ENCODE measurements at regions not wholly inside any gene's neighbourhood (a gene's known extent, or its start where the extent isn't known, plus 50 kb on each side); places are given as distances from the start of the nearest gene placed in this dataset.

DNA sequence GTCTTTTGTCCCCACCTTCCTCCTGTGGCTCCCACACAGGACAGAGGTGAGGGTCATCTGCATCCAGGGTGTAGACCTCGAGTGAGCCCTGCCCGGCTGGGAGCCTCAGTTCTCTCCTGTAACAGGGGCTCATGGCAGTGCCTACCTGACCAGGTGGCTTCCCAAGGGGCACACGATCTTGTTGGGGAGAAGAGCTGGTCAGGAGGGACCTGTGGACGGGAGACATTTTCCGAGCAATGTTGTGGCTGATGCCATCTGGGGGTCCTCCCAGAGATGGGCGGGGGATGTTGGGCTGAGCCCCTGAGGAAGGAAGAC is 51.9 kb downstream of the CEBPB start:
- H3K79me2 ChIP-seq, result no peaks in the 10 kb centered on the region
- no peak overlapping the region for H3K27ac ChIP-seq
- H3K9ac ChIP-seq, result no peak overlapping the region
- H3K27me3 ChIP-seq (ENCODE audit: control insufficient read depth, insufficient read depth, low read length), result no peaks in the 10 kb centered on the region
- no peak overlapping the region for H2AFZ ChIP-seq
- no peaks in the 10 kb centered on the region for H3K4me1 ChIP-seq
- no peak for TF ChIP-seq CTCF (IDR thresholded peaks at IDR 0.05)
- no peaks in the 10 kb centered on the region for H3K36me3 ChIP-seq (ENCODE audit: control insufficient read depth, insufficient read depth, low read length)
- no peaks in the 10 kb centered on the region for H3K9me3 ChIP-seq (ENCODE audit: control insufficient read depth, low read length)
- no peak overlapping the region for H3K4me2 ChIP-seq (ENCODE audit: low read length)
- H3K4me3 ChIP-seq (ENCODE audit: low read depth, low read length), result no peak overlapping the region

DNA sequence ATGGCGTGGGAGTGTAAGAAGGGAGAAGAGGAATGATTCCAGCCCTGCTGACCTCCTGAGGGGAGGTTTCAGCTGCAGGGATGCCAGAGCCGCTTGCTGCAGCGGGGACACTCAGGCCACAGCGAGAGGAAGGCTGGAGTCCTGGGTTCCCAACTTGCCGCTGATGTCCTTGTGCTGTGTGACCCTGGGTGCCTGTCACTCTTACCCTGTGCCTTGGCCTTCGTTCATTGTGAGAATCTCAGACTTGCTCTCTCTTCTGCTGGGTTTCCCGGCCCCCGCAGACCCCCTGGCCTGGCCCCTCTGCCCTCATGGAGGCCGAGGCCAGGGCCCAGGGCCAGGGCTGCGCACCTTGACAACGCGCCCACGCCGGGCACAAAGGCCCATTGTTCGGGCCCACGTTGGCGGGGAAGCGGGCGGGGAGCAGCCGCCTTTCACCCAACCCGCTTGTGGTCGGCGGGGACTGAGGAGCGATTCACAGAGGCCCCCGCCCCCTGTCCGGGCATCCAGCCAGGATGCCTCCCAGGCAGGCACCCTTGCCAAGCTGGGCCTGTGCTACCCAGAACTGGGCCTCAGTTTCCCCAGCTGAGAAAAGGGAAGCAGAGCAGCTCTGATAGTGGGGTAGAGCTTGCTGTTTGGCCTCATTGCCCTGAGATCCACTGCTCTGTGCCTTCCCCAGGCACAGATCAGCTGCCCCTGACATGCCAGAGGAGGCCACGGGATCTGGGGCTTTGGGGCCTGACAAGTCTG is 52.4 kb downstream of the CEBPB start:
- Histone ChIP-seq H3K79me2 (no peaks in the 10 kb centered on the region), H3K27ac (no peak overlapping the region), H3K9ac (no peak overlapping the region), H3K27me3 (ENCODE audit: control insufficient read depth, insufficient read depth, low read length) (no peaks in the 10 kb centered on the region), H3K4me3 (ENCODE audit: low read depth, low read length) (no peak overlapping the region), H3K4me1 (no peaks in the 10 kb centered on the region), H3K36me3 (ENCODE audit: control insufficient read depth, insufficient read depth, low read length) (no peaks in the 10 kb centered on the region), H3K9me3 (ENCODE audit: control insufficient read depth, low read length) (no peaks in the 10 kb centered on the region), H2AFZ (no peak overlapping the region), H3K4me2 (ENCODE audit: low read length) (no peak overlapping the region)
- TF ChIP-seq CTCF (IDR thresholded peaks at IDR 0.05), result no peak

- H3K27ac ChIP-seq, result no peak overlapping the region
- H2AFZ ChIP-seq, result no peak overlapping the region
- H3K79me2 ChIP-seq, result no peaks in the 10 kb centered on the region
- H3K9me3 ChIP-seq (ENCODE audit: control insufficient read depth, low read length), result no peaks in the 10 kb centered on the region
- H3K9ac ChIP-seq, result no peak overlapping the region
- H3K27me3 ChIP-seq (ENCODE audit: control insufficient read depth, insufficient read depth, low read length), result no peaks in the 10 kb centered on the region
- H3K36me3 ChIP-seq (ENCODE audit: control insufficient read depth, insufficient read depth, low read length), result no peaks in the 10 kb centered on the region
- no peak for TF ChIP-seq CTCF (IDR thresholded peaks at IDR 0.05)
- no peak overlapping the region for H3K4me3 ChIP-seq (ENCODE audit: low read depth, low read length)
- no peaks in the 10 kb centered on the region for H3K4me1 ChIP-seq
- no peak overlapping the region for H3K4me2 ChIP-seq (ENCODE audit: low read length)
Measured at GRCh38 chr20:50243610-50244351, 53.2 kb downstream of the CEBPB start.

DNA sequence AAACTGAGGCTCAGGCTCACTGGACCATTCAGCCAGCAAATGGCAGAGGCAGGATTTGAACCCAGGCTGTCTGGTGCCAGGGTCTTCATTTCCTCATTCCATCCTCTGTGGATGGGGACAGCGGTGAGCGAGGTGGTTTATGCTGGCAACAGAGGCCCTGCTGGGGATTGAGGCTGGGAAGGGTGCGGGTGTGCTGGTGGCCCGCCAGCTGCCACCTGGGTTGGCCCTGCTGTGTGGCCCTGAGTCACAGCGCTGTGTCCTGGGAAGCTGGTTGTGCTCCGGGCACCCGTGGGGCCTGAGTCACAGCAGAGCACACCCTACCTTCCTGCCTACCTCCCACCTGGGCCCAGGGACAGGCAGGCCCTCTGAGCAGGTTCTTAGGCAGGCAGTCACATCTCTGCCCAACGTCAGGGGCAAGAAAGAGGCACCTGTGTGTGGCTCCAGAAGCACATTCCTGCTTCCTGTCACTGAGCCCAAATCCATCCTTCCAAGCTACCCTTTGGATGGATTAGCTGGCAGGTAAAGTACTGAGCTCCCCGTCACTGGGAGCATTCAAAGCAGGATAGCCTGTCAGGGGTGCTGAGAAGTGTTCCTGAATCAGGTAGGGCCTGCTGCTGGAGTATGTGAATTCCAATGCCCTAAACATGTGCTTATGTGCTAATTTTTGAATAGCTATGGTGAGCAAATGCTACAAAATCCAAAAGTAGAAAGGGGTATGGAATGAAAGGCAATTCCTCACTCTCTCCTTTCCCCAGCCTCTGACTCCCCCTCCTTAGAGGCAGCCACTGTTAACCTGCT is 53.9 kb downstream of the CEBPB start:
- H3K4me2 ChIP-seq (ENCODE audit: low read length), result no peak overlapping the region
- no peak overlapping the region for H3K27ac ChIP-seq
- H2AFZ ChIP-seq, result no peak overlapping the region
- no peak overlapping the region for H3K4me3 ChIP-seq (ENCODE audit: low read depth, low read length)
- no peaks in the 10 kb centered on the region for H3K4me1 ChIP-seq
- H3K9ac ChIP-seq, result no peak overlapping the region
- no peaks in the 10 kb centered on the region for H3K36me3 ChIP-seq (ENCODE audit: control insufficient read depth, insufficient read depth, low read length)
- H3K79me2 ChIP-seq, result no peaks in the 10 kb centered on the region
- TF ChIP-seq CTCF (IDR thresholded peaks at IDR 0.05), result no peak
- no peaks in the 10 kb centered on the region for H3K9me3 ChIP-seq (ENCODE audit: control insufficient read depth, low read length)
- H3K27me3 ChIP-seq (ENCODE audit: control insufficient read depth, insufficient read depth, low read length), result no peaks in the 10 kb centered on the region

Data from parathyroid adenoma (tissue), 2 donors.